NCI-H748 treated with DMSO at 0.1 percent for 48 hours (cell line): ENCODE measurements at regions not wholly inside any gene's neighbourhood (a gene's known extent, or its start where the extent isn't known, plus 50 kb on each side); places are given as distances from the start of the nearest gene placed in this dataset.
A peak's percentile ranks its signal among the peaks of the same experiment; 100 is the strongest.

Experiments
- DNase-seq: peaks from one replicate; lab custom pipeline; 2025; lab: John Stamatoyannopoulos, UW

DNA sequence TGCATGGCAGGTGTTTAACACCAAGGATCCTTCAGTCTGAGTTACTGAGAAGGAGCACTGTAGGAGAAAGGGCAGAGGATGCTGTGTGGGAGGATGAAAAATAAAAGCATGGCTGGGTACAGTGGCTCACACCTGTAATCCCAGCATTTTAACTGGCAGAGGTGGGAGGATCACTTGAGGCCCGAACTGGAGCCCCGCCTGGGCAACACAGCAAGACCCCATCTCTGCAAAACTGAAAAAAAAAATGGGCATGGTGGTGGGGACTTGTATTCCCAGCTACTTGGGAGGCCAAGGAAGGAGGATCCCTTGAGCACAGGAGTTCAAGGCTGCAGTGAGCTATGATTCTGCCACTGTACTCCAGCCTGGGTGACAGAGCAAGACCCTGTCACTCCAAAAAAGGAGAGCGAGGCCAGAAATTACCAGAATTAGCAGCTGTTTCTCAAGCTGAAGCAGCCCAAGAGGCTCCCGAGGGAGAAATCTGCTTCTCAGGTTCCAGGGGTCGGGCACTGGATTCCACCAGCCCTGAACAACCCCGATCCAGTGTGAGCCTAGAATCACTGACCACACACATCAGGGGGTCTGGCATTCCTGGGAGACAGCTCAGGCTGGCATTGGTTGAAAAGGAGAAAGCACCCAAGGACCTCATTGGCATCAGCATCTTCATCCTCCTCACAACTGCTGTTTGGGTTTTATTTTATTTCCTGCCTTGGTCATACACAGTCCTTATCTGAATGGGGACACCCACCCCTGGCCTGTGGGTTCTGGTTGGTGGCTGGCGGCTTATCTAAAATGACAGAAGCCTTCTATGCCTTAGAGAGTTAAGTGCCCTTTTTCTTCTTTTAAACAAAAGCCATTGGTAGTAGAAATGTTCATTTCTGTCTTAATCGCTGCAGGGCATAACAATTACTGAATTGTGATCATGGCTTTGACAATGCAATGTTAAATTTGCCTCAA is 66.3 kb upstream of the TRIM2 start:
- no peak for DNase-seq

DNA sequence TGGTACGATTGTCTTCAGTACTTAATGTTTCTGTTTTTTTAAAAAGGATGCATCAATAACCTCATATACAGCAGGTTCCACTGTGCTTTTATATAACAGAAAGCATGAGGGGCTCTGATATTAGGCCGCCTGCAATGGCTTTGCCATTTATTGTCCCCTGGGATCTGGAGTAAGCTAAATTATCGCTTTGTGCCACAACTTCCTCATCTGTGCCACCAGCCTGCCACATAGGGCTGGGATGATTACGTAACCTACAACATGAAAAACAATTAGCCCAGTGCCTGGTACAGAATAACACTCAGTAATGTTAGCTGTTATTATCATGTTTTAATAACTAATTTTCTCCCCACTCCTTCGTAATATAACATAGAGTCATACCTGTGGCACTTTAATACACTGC is 65.5 kb upstream of the TRIM2 start:
- no peak for DNase-seq

DNA sequence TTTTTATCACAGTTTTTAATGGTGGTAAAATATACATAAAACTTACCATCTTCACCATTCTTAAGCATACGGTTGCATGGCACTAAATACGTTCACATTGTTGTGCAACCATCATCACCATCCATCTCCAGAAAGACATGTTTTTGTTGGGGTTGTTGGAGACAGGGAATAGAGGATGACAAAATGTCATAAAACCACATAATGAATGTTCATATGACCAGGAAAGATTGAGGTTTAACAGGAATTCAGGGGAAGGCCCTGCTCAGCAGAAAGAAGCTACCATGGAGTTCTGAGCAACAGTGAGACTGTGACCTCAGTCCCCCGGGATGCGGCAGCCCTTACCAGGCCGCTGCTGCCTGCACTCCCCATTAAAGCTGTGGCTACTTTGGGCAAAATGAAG is 63.9 kb upstream of the TRIM2 start:
- DNase-seq, result no peak

DNA sequence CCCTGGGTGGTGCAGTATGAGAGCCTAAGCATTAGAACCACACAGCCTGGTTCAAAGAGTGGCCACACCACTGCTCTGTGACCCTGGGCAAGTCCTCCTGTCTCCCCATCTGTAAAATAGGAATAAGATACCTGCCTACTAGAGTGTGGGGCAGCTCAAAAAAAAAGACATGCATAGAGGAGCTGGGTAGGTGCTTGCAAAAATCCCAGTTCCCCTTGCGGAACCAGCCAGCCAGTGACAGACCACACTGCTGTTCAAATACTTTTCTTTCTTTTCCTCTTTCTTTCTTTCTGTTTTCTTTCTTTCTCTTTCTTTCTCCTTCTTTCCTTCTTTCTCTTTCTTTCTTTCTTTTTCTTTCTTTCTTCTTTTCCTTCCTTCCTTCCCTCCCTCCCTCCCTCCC is 63.0 kb upstream of the TRIM2 start:
- DNase-seq, result no peak

DNA sequence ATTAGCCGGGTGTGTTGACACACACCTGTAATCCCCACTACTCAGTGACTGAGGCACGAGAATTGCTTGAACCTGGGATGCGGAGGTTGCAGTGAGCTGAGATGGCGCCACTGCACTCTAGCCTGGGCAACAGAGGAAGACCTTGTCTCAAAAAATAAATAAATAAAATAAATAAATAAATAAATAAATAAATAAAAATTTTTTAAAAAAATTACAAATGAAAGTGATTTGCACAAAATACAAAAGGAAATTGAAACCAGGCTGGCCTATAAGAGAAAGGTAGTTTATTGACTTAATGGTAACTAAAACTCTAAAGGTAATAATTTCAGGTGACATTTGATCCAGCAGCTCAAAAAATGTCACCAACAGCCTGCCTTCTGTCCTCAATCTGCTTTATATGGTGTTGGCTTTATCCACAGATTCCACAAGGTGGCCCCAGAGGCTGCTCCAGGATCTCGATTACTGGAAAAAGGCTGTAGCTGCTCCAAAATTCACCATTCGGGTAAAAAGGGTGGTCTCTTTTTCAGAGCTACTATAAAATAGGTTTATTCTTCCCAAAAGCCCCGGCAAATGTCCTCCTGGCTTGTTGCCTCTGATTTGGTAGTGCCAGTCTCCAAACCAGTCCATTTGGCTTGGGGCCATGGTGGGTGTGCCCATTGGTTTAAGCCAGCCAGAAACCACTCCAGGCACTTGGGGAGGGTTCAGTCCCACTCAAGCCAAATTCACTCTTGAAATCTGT is 61.4 kb upstream of the TRIM2 start:
- DNase-seq, result peak; percentile 59

DNA sequence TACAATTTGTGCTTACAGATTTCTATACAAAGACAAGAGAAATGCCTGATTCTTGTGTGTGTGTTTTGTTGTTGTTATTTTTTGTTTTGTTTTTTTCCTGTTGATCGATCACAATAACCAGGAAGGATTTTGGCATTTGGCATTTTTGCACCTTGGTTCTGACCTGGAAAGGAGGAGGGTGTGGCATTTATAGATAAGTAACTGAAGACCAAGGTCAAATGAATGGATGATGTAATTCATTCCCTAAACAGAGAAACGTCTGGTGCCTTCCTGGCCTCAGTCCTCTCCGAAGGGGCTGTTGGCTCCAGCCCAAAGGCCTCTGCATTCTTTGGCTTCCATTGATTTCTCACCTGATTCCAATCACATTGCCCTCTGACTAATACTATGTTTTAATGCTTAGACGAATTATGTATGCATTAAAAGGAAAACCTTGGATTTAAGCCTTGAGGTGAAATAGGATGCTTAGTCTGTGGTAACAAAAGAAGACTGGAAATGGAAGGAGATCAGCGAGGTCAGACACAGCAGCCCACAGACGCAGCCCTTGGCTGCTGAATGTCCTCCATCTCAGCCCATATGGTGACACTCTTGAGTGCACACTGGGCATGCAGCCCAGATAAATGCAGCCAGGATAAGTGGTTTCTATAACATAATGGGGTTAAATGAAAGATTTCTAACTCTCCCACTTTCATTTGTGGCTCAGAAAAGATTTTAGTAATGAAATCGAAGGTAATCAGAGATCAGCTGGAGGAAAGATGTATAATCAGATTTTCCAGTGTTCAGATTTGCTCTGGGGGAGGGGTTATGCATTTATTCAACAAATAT is 60.5 kb upstream of the TRIM2 start:
- DNase-seq, result no peak

DNA sequence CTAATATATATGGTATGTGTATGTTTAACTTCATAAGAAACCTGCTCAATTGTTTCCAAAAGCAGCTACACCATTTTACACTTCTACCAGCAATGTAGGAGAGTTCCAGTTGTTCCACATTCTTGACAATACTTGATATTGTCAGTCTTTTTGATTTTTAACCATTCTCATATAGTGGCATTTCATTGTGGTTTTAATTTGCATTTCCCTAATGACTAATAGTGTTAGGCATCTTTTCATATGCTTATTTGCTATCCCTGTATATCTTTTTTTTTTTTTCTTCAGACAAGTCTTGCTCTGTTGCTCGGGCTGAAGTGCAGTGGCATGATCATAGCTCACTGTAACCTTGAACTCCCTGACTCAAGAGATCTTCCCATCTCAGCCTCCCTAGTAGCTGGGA is 58.2 kb upstream of the TRIM2 start:
- no peak for DNase-seq

DNA sequence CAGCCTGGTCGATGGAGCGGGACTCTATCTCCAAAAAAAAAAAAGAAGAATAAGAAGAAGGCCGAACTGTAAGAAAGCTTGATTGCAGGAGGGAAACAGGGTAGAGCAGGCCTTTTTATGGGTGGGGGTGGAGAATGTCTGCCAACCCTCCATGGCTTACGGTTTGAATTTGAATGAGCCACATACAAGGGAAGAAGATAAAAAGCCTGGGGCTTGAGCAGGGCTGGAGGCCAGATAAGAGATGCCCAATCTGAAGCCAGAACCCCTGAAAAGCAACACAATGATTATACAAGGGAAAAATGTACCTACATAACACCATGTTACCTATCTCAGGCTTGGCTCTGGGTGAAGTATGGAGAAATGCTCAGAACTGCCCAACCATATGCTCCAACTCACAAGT is 57.3 kb upstream of the TRIM2 start:
- no peak for DNase-seq

DNA sequence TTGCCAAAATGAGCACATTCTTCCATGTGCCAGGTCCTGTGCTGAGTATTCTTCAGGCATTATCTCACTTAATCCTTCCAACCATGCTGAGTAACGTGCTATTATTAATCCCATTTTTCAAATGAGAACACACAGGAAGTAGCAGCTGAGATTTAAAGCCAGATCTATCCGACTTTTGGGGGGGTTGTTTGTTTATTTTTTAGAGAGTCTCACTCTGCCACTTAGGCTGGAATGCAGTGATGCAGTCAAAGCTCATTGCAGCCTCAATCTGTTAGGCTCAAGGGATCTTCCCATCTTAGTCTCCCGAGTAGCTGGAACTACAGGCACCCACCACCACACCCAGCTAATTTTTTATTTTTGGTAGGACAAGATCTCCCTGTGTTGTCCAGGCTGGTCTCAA is 55.5 kb upstream of the TRIM2 start:
- no peak for DNase-seq

DNA sequence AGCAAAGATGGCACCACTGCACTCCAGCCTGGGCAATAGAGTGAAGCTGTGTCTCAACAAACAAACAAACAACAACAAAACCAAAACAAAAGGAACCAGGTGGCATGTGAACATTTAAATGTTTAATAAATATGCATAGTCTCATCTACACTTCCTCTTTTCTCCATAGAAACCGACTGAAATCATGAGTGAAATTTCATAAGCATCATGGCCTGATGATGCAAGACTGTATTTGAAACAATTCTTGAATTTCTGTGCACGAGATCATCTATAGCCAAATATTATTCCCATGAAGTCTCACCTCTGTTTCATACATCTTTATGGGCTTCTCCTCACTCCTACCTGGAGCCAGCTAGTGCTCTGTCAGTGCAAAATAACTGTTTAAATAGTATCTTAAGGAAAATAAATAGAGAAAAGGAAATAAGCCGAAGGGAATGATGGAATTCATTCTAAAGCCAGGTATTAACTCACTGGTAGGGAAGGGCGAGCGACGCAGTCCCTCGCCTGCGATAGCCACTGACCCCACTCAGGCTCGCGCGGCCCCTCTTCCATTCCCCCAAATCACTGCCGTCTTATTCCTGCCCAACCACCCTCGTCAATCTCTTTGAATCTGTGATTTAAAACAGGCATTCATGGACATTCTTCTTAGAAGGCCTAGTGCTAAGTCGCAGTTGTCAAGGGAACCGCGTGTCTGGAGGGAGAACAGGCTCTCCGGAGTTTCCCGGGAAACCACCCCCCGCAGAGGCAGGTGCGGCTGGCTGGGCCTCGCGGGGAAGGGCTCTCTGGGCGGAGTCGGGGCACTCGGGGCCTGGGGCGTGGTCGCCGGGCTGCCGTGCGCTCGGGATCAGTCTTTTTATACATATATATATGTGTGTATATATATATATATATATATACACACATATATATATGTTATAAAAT is 52.4 kb upstream of the TRIM2 start:
- peak; percentile 75 for DNase-seq

DNA sequence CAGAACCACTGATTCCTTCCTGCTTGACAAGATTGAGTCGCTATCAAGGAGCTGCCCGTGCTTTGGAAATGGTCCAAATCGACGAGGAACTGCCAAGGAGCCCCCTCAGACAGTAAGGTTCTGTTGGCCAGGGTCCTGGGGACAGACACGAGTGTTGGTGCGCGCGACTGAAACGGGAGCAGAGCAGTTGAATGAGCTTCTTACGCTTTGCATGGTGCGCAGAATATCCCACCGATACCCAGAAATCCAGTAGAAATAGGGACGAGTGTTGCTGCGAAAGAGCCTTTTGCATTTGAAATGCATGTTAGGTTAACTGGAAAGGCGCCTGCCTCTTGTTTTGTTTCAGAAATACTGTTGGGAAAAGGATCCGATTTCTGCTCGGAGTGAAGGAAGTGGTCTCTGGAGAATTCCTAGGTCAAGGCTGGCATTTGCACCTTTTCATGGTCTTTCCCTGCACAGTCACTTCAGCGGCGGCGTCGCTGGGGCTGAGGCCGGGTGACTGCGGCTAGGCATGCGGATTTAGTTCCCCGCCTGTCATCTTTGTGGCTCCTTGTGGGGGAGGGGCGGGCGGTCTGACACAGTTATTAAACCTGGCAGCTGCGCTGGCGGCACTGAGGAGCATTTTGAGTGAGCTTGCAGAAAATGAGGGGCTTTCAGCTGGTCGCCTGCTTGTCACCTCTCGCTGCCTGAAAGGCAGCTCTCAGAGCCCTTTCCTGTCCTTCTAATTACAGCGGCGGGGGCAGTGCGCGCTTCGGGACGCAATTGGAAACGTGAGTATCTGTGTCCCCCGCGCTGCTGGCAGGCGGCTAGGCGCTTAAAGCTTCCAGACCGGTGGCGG is 51.5 kb upstream of the TRIM2 start:
- DNase-seq, result peak; percentile 39

DNA sequence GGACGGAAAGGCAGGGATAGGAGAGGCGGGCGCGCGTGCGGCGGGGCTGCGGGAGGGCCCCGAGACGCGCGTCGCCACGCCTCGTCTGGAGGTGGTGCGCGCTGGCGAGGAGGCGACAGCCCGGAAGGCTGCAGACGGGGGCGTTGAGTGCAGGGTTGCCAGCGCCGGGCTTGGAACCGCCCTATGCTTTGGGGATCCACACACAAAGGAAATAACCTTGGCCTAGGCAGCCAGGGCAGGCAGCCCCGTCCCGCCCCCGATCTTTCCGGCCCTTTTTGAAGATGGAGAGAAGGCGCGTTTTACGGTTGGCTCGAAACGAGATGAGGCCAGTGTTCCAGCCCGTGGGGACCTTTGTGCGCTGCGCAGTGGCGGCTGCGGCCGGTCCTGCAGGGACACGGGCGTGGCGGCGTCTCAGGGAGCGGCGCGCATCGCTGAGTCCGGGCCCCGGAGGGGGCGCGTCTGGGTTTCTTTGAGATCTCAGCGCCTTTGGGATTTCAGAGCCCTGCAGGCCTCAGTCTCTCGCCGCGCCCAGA is 50.8 kb upstream of the TRIM2 start:
- DNase-seq, result peak; percentile 37

DNA sequence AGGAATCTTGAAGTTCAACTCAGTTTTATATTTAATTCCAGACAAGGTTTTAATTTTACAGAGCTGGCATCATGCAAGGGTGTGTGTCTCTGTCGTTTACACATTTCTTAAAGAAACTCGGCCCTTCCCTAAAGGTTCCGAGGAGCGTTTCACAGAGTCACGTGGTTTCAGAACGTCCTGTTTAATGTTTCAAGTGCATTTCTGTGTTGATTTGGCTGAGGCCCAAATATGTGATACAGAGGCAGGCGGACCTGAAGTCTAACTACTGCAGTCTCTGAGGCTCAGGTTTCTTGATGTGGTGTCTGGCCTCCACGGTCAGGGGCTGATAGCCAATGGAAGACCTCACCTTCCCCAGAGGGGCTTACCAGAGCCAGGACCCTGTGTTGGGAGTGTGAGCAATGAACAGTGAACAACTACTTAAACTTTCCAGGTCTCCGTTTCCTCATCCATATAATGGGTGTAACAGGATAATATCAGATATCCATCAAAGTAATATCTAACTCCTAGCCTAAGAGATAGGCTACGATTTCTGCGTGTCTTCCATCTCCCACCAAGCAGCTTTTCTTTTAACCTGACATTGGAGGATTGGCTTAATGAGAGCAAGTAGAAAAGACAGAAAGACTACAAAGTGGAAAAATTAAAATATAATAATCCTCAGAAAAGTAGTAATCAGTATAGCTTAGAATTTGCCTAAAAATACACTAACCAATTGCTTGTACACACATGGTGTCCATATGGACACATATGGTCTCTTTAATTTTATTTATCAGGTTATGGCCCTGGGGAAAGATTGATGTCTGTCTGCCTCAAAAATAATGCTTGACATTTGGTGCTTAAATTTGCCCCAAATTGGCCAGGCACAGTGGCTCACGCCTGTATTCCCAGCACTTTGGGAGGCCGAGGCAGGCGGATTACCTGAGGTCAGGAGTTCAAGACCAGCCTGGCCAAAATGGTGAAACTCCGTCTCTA is 50.0 kb upstream of the TRIM2 start:
- DNase-seq, result peak; percentile 18
